GM18867 (cell line): ENCODE measurements at regions not wholly inside any gene's neighbourhood (a gene's known extent, or its start where the extent isn't known, plus 50 kb on each side); places are given as distances from the start of the nearest gene placed in this dataset.

Source experiments
- ATAC-seq: cut with Tn5 transposase; IDR thresholded peaks from one replicate; pipeline ENCODE4 v1.9.1; 2021; ENCODE audit warnings: mild to moderate bottlenecking, moderate library complexity; ENCODE audit not compliant: unreplicated experiment

- no peak for ATAC-seq
Measured at GRCh38 chr13:87872813-87873212, 201.6 kb downstream of the SLITRK5 start.

GRCh38 chr13:87877477-87877876 is 206.3 kb downstream of the SLITRK5 start:
- no peak for ATAC-seq

- ATAC-seq, result no peak
Measured at GRCh38 chr13:87878706-87879105, 207.5 kb downstream of the SLITRK5 start.

- no peak for ATAC-seq
Measured at GRCh38 chr13:87884884-87885283, 213.7 kb downstream of the SLITRK5 start.

- no peak for ATAC-seq
Measured at GRCh38 chr13:87887459-87888123, 216.4 kb downstream of the SLITRK5 start.

GRCh38 chr13:87889254-87889653 is 218.1 kb downstream of the SLITRK5 start:
- no peak for ATAC-seq

- ATAC-seq, result no peak
Measured at GRCh38 chr13:87893186-87893585, 222.0 kb downstream of the SLITRK5 start.

GRCh38 chr13:87894059-87894458 is 222.9 kb downstream of the SLITRK5 start:
- ATAC-seq, result no peak

GRCh38 chr13:87903553-87903952 is 232.4 kb downstream of the SLITRK5 start:
- ATAC-seq, result no peak

- no peak for ATAC-seq
Measured at GRCh38 chr13:87906411-87906810, 235.2 kb downstream of the SLITRK5 start.

GRCh38 chr13:87907202-87907601 is 236.0 kb downstream of the SLITRK5 start:
- ATAC-seq, result no peak

- ATAC-seq, result no peak
Measured at GRCh38 chr13:87919956-87920355, 248.8 kb downstream of the SLITRK5 start.

GRCh38 chr13:87923753-87924152 is 252.6 kb downstream of the SLITRK5 start:
- no peak for ATAC-seq

- no peak for ATAC-seq
Measured at GRCh38 chr13:87925006-87925405, 253.8 kb downstream of the SLITRK5 start.

- ATAC-seq, result no peak
Measured at GRCh38 chr13:87940776-87941175, 269.6 kb downstream of the SLITRK5 start.

GRCh38 chr13:87941226-87941625 is 270.1 kb downstream of the SLITRK5 start:
- no peak for ATAC-seq

GRCh38 chr13:87942205-87942604 is 271.0 kb downstream of the SLITRK5 start:
- ATAC-seq, result no peak

GRCh38 chr13:87944038-87944437 is 272.9 kb downstream of the SLITRK5 start:
- no peak for ATAC-seq

GRCh38 chr13:87952377-87952776 is 281.2 kb downstream of the SLITRK5 start:
- ATAC-seq, result no peak

- ATAC-seq, result no peak
Measured at GRCh38 chr13:87953381-87953780, 282.2 kb downstream of the SLITRK5 start.

- ATAC-seq, result no peak
Measured at GRCh38 chr13:87954091-87954490, 282.9 kb downstream of the SLITRK5 start.

- no peak for ATAC-seq
Measured at GRCh38 chr13:87961546-87961945, 290.4 kb downstream of the SLITRK5 start.

- no peak for ATAC-seq
Measured at GRCh38 chr13:87972568-87972967, 301.4 kb downstream of the SLITRK5 start.
